ENCODE measurements at regions not wholly inside any gene's neighbourhood (a gene's known extent, or its start where the extent isn't known, plus 50 kb on each side); places are given as distances from the start of the nearest gene placed in this dataset.

GRCh38 chr2:176405477-176405876 is 136.2 kb downstream of the MTX2 start:
- no CpG with 5 or more reads among the region's 4 CpGs for WGBS (ENCODE audit: low lambda C conversion rate)

More at GRCh38 chr2:176405477-176405876, 136.2 kb downstream of the MTX2 start:
- ATAC-seq (no peak), DNase-seq (ENCODE audit: low spot score) (no peak), FAIRE-seq (no peak)
- TF ChIP-seq NCOA1 (CRISPR knock-in tag; IDR thresholded peaks at IDR 0.05) (no peak), PHF21A (CRISPR knock-in tag; IDR thresholded peaks at IDR 0.05) (no peak), PHF8 (CRISPR knock-in tag; IDR thresholded peaks at IDR 0.05) (no peak), NFYB (CRISPR knock-in tag; IDR thresholded peaks at IDR 0.05) (no peak), TCF7 (IDR thresholded peaks at IDR 0.05; ENCODE audit: low read depth) (no peak), POLR2A (IDR thresholded peaks at IDR 0.05; ENCODE audit: insufficient read depth in 1 of 2, low read depth in 2 of 2, low read length in 2 of 2) (no peak), NRL (CRISPR knock-in tag; IDR thresholded peaks at IDR 0.05; ENCODE audit: borderline replicate concordance) (no peak), ZBTB1 (CRISPR knock-in tag; IDR thresholded peaks at IDR 0.05; ENCODE audit: borderline replicate concordance) (no peak), AHR (CRISPR knock-in tag; IDR thresholded peaks at IDR 0.05) (no peak), ZNF329 (CRISPR knock-in tag; IDR thresholded peaks at IDR 0.05; ENCODE audit: low read depth) (no peak), KLF15 (CRISPR knock-in tag; IDR thresholded peaks at IDR 0.05; ENCODE audit: borderline replicate concordance) (no peak), AKAP8 (CRISPR knock-in tag; IDR thresholded peaks at IDR 0.05) (no peak), ELF4 (CRISPR knock-in tag; IDR thresholded peaks at IDR 0.05; ENCODE audit: borderline replicate concordance) (no peak), RNF219 (CRISPR knock-in tag; IDR thresholded peaks at IDR 0.05) (no peak), ZNF609 (CRISPR knock-in tag; IDR thresholded peaks at IDR 0.05; ENCODE audit: borderline replicate concordance) (no peak)
- ChIA-PET POLR2A (no interaction called here), CTCF (ENCODE audit: low intra/inter-chr PET ratio, low total read pairs) (no interaction called here)
- no peaks in the 10 kb centered on the region for H4K20me1 ChIP-seq (ENCODE audit: insufficient read depth, low read length)
- no peaks in the 10 kb centered on the region for H3K36me3 ChIP-seq (replicated peaks in 1 of 2; ENCODE audit: control insufficient read depth in 1 of 2, insufficient read depth in 2 of 2, low read length in 2 of 2)
- no peaks in the 10 kb centered on the region for H3K9me3 ChIP-seq (ENCODE audit: low read length)
- no peak overlapping the region for H2AFZ ChIP-seq (ENCODE audit: low read length)
- intact Hi-C loops (cut with micrococcal nuclease; ENCODE audit: unreplicated experiment), result no loop called here
- in situ Hi-C loops (cut with HindIII; ENCODE audit: extremely low pct_ligation_motif_present, low pct_unique_long_range_greater_than_20kb), result no loop called here
- no TSS peak for BruUV-seq (replicated peaks)
- no peak overlapping the region for H3K4me2 ChIP-seq (ENCODE audit: low read depth, low read length)
- no peaks in the 10 kb centered on the region for H3K27me3 ChIP-seq (ENCODE audit: control insufficient read depth in 1 of 2, insufficient read depth in 2 of 2, low read length in 2 of 2)
- H3K27ac ChIP-seq (ENCODE audit: extremely low read length, insufficient read depth, low read length), result no peak overlapping the region
- no peaks in the 10 kb centered on the region for H3K79me2 ChIP-seq (ENCODE audit: insufficient read depth, low read length)
- H3K4me1 ChIP-seq (ENCODE audit: insufficient read depth, low read length), result no peaks in the 10 kb centered on the region
- no peak overlapping the region for H3K9ac ChIP-seq (ENCODE audit: insufficient read depth, low read depth, low read length)
- no peak overlapping the region for H3K4me3 ChIP-seq (replicated peaks in 1 of 3; ENCODE audit: insufficient read depth in 1 of 3, low read depth in 2 of 3, low read length in 3 of 3)

All from HepG2 (cell line).